ENCODE measurements at regions not wholly inside any gene's neighbourhood (a gene's known extent, or its start where the extent isn't known, plus 50 kb on each side); places are given as distances from the start of the nearest gene placed in this dataset.
A peak's percentile ranks its signal among the peaks of the same experiment; 100 is the strongest.
"Not testable (repeated sequence)": the region's sequence is repeated elsewhere in the genome, so short reads cannot be mapped to it uniquely, and the experiment has no call there.

GRCh38 chr10:109280837-109281236 is 642.5 kb downstream of the XPNPEP1 start:
- DNase-seq, result no peak

DNA sequence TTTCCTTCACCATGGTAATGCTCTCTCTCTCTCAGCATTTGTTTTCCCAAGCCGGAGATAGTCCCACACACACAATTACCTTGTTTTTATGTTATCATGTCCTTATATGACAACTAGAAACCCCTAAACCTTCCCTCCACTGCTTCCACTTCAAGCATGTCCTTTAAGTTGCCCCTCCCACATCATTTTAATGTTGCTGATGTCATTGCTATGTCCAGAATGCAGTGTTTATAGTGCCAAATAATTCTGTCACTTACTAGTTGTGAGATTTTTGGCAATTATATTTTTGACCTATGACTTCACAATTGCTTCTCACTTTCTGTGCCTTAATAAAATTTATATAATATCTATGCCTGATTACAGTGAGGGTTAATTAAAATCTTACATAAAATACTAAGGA is 645.9 kb downstream of the XPNPEP1 start:
- DNase-seq, result no peak

- DNase-seq, result no peak
These were observed 647.4 kb downstream of the XPNPEP1 start for GRCh38 chr10:109275960-109276359.

- DNase-seq, result no peak
These were observed 648.6 kb downstream of the XPNPEP1 start for GRCh38 chr10:109274681-109275080.

DNA sequence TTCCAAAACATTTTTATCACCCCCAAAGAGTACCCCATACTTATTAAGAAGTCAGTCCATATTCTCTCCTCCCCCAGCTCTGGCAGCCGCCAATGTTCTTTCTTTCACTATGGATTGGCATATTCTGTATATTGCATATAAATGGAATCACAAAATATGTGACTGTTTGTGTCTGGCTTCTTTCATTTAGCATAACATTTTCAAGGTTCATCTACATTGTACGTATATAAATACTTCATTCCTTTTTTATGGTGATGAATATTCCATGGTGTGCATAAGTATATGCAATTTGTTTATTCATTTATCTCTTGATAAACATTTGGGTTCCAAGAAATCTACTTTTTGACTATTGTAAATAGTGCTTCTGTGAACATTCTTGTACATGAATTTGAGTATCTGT is 653.1 kb downstream of the XPNPEP1 start:
- DNase-seq, result no peak

GRCh38 chr10:109264004-109264403 is 659.3 kb downstream of the XPNPEP1 start:
- DNase-seq, result no peak

GRCh38 chr10:109261231-109261630 is 662.1 kb downstream of the XPNPEP1 start:
- DNase-seq, result no peak

DNA sequence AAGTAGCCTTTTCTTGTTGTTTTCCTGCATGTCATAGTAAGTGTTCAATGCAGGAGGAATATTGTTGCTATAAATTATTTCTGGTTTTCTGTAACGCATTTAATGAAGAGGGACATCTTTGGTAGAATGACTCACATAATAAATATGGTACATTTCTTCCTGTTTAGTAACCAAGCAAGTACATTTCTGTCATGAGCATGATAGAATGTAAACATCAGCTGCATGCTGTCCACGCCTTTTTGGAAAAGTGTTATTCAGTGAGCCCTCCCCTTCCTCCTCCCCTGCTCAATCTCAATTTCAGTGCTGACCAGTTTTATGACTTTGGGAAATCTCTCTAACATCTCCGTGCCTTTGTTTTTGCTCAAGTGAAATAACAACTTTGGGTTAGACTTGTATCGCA is 664.0 kb downstream of the XPNPEP1 start:
- DNase-seq, result no peak

- peak; percentile 3 for DNase-seq
These were observed 670.0 kb downstream of the XPNPEP1 start for GRCh38 chr10:109253306-109253705.

DNA sequence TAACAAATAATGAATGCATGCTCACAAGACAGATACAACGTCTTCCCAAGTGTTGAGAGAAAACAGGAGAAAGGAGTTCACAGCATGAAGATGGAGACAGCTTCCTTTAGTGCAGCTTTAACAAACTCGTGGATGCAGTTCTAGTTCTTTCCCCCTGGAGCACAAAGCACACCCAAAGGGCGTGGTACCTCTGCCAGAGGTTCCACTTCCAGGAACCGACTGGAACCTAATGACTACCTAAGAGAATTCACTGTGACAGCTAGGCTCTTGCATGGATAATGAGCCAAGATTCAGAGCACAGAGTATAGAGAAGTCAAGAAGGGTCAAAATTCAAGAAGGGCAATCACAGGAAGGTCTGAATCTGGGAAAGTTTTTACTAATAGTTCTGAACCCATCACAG is 673.2 kb downstream of the XPNPEP1 start:
- DNase-seq, result no peak

- DNase-seq, result no peak
These were observed 675.5 kb downstream of the XPNPEP1 start for GRCh38 chr10:109247814-109248213.

GRCh38 chr10:109245821-109246220 is 677.5 kb downstream of the XPNPEP1 start:
- no peak for DNase-seq

GRCh38 chr10:109239371-109239770 is 683.9 kb downstream of the XPNPEP1 start:
- DNase-seq, result no peak

GRCh38 chr10:109237682-109238081 is 685.6 kb downstream of the XPNPEP1 start:
- DNase-seq, result no peak

DNA sequence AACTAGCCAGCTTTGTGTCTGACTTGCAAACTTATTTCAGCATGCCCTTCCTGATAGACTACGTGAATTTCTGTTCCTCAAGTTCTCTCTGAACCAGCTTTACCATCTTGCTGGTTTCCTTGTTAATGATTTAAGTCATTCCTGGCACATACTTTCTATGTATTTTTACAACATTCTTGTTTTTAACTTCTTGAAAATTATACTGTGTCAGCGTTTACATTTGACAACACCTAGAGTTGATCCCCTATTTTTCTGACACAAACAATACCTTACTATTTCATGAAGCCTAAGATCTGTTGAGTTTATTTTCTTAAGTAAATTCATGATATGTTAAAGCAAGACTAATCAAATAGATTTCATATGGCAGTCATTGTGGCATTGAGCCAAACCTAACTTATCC is 686.3 kb downstream of the XPNPEP1 start:
- DNase-seq, result no peak

DNA sequence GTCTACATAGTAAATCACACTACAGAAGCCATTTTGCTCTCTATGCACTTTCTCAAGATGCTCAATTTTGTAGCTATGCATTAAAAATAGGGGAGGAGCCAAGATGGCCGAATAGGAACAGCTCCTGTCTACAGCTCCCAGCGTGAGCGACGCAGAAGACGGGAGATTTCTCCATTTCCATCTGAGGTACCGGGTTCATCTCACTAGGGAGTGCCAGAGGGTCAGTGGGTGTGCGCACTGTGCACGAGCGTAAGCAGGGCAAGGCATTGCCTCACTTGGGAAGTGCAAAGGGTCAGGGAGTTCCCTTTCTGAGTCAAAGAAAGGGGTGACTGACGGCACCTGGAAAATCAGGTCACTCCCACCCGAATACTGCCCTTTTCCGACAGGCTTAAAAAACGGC is 699.8 kb downstream of the XPNPEP1 start:
- not testable (repeated sequence) for DNase-seq

DNA sequence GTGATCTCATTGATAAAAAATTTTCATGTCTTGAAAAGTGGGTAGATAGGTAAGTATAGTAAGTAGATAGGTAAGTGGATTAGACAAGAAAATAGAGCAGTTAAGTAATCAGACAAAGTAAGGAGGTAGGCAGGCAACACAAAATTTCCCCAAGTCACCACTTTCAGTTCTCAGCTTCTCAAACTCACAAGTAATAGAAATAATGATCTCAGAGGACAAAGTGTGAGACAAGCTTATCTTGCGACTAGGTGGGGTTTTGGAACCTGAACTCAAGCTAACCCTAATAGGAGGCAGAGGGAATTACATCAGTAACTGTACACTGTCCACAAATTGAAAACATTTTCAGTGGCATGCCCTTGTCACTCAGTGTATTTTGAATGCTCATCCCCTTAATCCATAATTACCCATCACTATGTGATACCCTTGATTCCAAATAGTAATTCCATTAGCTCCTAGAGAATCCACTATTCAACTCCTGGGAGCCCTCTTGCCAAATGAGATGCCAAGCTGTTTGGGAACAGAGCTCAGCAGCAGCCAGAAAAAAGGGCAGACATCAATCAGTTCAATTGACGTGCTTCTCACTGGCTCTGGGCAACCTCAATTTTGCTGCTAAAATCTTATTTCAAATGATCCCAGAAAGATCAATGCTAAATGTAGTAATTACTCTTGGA is 703.2 kb downstream of the XPNPEP1 start:
- no peak for DNase-seq

DNA sequence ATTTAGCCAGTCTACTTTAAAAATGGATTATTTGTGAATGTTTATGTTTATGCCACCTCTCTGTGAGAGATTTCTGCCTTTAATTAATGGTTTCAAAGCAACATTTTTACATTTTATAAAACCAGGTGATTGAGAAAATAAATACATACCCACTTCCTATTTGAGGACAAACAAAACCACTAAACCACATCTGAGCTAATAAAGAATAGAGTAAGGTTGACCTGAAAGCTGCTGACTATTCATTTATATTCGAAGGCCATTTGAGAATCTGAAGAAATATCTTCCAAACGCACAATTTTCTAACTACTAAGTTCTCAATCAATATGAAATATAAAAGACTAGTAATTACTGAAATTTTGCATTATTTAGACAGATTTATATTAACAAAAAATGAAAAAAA is 705.1 kb downstream of the XPNPEP1 start:
- DNase-seq, result no peak

GRCh38 chr10:109215291-109216075 is 707.8 kb downstream of the XPNPEP1 start:
- DNase-seq, result no peak

DNA sequence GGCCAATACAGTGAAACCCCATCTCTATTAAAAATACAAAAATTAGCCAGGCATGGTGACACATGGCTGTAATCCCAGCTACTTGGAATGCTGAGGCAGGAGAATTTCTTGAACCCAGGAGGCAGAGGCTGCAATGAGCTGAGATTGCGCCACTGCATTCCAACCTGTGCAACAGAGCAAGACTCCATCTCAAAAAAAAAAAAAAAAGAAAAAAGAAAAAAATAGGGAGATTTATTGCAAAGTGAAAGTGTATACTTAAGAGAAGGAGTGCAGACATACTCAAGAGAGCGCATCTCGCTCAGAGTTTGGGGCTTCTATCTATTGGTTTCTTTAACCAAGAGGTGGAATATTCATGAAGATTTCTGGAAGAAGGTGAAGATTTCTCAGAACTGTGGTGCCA is 708.4 kb downstream of the XPNPEP1 start:
- DNase-seq, result not testable (repeated sequence)

GRCh38 chr10:109207361-109207760 is 716.0 kb downstream of the XPNPEP1 start:
- DNase-seq, result no peak

DNA sequence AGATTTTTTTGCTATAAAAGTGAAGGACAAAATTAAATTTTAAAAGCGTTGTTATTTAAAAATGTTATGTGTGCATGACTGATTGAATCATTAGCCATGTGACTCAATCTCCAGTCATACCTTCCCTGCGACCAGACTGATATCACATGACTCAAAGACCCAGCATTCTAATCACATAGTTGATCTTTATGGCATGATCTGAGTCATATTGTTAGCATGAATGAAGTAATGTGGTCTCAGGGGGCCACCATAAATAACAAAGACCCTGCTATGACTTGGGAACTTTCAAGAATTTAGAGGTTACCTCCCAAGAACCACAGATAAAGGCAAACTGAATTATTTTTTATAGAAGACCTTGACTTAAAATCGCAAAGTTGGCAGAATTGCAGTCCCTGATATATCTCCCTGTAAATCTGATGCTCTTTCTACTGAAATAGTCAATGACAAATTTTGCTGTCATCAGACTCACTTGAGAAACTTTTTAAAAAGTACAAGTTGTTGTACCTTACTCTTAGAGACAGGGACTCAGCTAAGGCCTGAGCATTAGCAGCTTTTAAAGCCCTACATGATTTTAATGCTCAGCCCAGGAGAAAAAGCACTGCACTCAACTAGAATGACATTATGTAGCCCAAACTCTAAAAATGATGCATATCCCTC is 717.3 kb downstream of the XPNPEP1 start:
- no peak for DNase-seq

Data from muscle of arm (tissue), 1 donor.